Endothelial cell of umbilical vein (primary cell): ENCODE measurements at regions not wholly inside any gene's neighbourhood (a gene's known extent, or its start where the extent isn't known, plus 50 kb on each side); places are given as distances from the start of the nearest gene placed in this dataset.

Experiments used
- BruUV-seq: library from RNA; stranded (reverse); fragments of 400-500 nt; replicated peaks from 2 replicates; lab custom pipeline; 2021; lab: Mats Ljungman, UMichigan
- CTCF ChIA-PET: fragments of 300-600, 350-600 bp; sonication (Branson Sonifier 250); formaldehyde crosslinking; loops from one replicate; lab custom pipeline; 2021; ENCODE audit warnings: antibody characterized with exemption, inconsistent platforms; lab: Charles Lee
- POLR2A ChIA-PET: fragments of 300-600, 350-600 bp; sonication (Branson Sonifier 250); formaldehyde crosslinking; loops from one replicate; lab custom pipeline; 2021; ENCODE audit warnings: antibody characterized with exemption, inconsistent platforms; lab: Charles Lee
- DNase-seq: peaks from one replicate; pipeline ENCODE4 v3.0.0-alpha.2; 2011; ENCODE audit warnings: low read depth, low spot score
- FAIRE-seq: peaks from 2 replicates; lab custom pipeline; 2011; peaks lifted over from hg19 to GRCh38; lab: Jason Lieb, UNC
- H2AFZ ChIP-seq: 2 replicates; pipeline ENCODE4 v1.6.0; 2012; ENCODE audit warnings: low read depth, low read length, control low read depth, inconsistent platforms
- H3K27ac ChIP-seq: 2 replicates; pipeline ENCODE4 v1.5.1; 2011; ENCODE audit warnings: low read depth, mild to moderate bottlenecking, control low read depth, low read length, moderate library complexity; ENCODE audit not compliant: insufficient read depth
- H3K27me3 ChIP-seq, 2 experiments: 2 replicates each; pipeline versions ENCODE4 v1.6.0 to v1.6.1; 2011; ENCODE audit warnings: low read length in 2 of 2, mixed read lengths in 1 of 2; ENCODE audit not compliant: control insufficient read depth in 2 of 2, insufficient read depth in 2 of 2
- H3K36me3 ChIP-seq, 2 experiments: 2 replicates in 1 of 2; 3 replicates in 1 of 2; pipeline ENCODE4 v1.5.1; 2011; ENCODE audit warnings: low read length in 2 of 2, mild to moderate bottlenecking in 1 of 2, moderate library complexity in 1 of 2; ENCODE audit not compliant: control insufficient read depth in 2 of 2, insufficient read depth in 2 of 2; ENCODE audit errors: extremely low read depth in 1 of 2
- H3K4me1 ChIP-seq: 3 replicates; pipeline ENCODE4 v1.5.1; 2011; ENCODE audit warnings: mild to moderate bottlenecking, low read length; ENCODE audit not compliant: control insufficient read depth, insufficient read depth; ENCODE audit errors: extremely low read depth
- H3K4me2 ChIP-seq: 2 replicates; pipeline ENCODE4 v1.6.1; 2011; ENCODE audit warnings: low read length, control low read depth, mixed read lengths; ENCODE audit not compliant: insufficient read depth
- H3K4me3 ChIP-seq, 3 experiments: fragments of 200-600 bp in 1 of 3; sonication (generic), shearing (Covaris generic) in 1 of 3; replicated peaks in 1 of 3; 2 replicates each; pipeline ENCODE4 v1.5.1; 2011 to 2016; ENCODE audit warnings: control low read depth in 3 of 3, low read length in 3 of 3, mild to moderate bottlenecking in 2 of 3, inconsistent platforms in 1 of 3, low read depth in 1 of 3, moderate library complexity in 1 of 3; ENCODE audit not compliant: insufficient read depth in 1 of 3
- H3K79me2 ChIP-seq: 2 replicates; pipeline ENCODE4 v1.6.0; 2012; ENCODE audit warnings: low read length, inconsistent platforms; ENCODE audit not compliant: control insufficient read depth, insufficient read depth
- H3K9ac ChIP-seq: replicated peaks from 2 replicates; pipeline ENCODE3; 2011; ENCODE audit warnings: low read length, control low read depth; ENCODE audit not compliant: insufficient read depth; ENCODE audit errors: extremely low read depth
- H3K9me1 ChIP-seq: replicated peaks from 3 replicates; pipeline ENCODE4 v1.6.0; 2011; ENCODE audit warnings: mild to moderate bottlenecking, low read length; ENCODE audit not compliant: control insufficient read depth, insufficient read depth; ENCODE audit errors: extremely low read depth
- H3K9me3 ChIP-seq: replicated peaks from 2 replicates; pipeline ENCODE4 v1.5.1; 2012; ENCODE audit warnings: low read length, inconsistent platforms; ENCODE audit not compliant: control insufficient read depth, insufficient read depth
- H4K20me1 ChIP-seq: replicated peaks from 2 replicates; pipeline ENCODE3; 2011; ENCODE audit warnings: mild to moderate bottlenecking, low read length; ENCODE audit not compliant: control insufficient read depth, insufficient read depth; ENCODE audit errors: extremely low read depth
- EZH2 ChIP-seq: IDR thresholded peaks from 2 replicates; pipeline ENCODE4 v1.6.1; 2012; ENCODE audit warnings: borderline replicate concordance, low read depth, mild to moderate bottlenecking, moderate library complexity, low read length, inconsistent platforms; ENCODE audit not compliant: severe bottlenecking
- FOS ChIP-seq: IDR thresholded peaks from 2 replicates; pipeline ENCODE4 v1.6.1; 2011; ENCODE audit warnings: mild to moderate bottlenecking, low read length, moderate library complexity, borderline replicate concordance; ENCODE audit not compliant: insufficient read depth
- GATA2 ChIP-seq: IDR thresholded peaks from 2 replicates; pipeline ENCODE4 v1.7.0; 2011; ENCODE audit warnings: low read depth, mild to moderate bottlenecking, moderate library complexity, mixed read lengths, low read length; ENCODE audit not compliant: insufficient read length, insufficient read depth
- JUN ChIP-seq: IDR thresholded peaks from 2 replicates; pipeline ENCODE4 v1.6.1; 2011; ENCODE audit warnings: borderline replicate concordance, low read depth; ENCODE audit not compliant: insufficient read length, insufficient read depth
- MYC ChIP-seq: IDR thresholded peaks from one replicate; pipeline ENCODE4 v1.6.1; 2011; ENCODE audit warnings: mild to moderate bottlenecking, low read depth, low read length
- POLR2A ChIP-seq: IDR thresholded peaks from 2 replicates; pipeline ENCODE4 v1.6.1; 2012; ENCODE audit warnings: low read depth, mild to moderate bottlenecking, control low read depth, low read length
- POLR2AphosphoS5 ChIP-seq: IDR thresholded peaks from 2 replicates; pipeline ENCODE4 v1.6.1; 2012; ENCODE audit warnings: low read depth, mild to moderate bottlenecking, control low read depth, low read length, moderate library complexity; ENCODE audit not compliant: insufficient read depth
- dilution Hi-C: fragments of 300-500 bp; cut with MboI; formaldehyde crosslinking; loops from one replicate; pipeline ENCODE4 v1.15.0; 2019; ENCODE audit warnings: low sequenced_read_pairs; ENCODE audit not compliant: extremely low pct_ligation_motif_present
- intact Hi-C: fragments of 100-400 bp; cut with micrococcal nuclease; formaldehyde crosslinking; loops from one replicate; pipeline ENCODE4 v1.10.0; 2022
- TF ChIP-seq, protein P1 (sequence below): IDR thresholded peaks from 2 replicates; pipeline ENCODE4 v1.6.1; 2011; ENCODE audit not compliant: insufficient read depth, insufficient read length
- TF ChIP-seq, protein P2 (sequence below), 2 donors: IDR thresholded peaks; 1 replicate in 1 of 2; 2 replicates in 1 of 2; pipeline ENCODE4 v1.5.1; 2011; ENCODE audit warnings: low read length in 2 of 2, mild to moderate bottlenecking in 2 of 2, moderate library complexity in 2 of 2, control low read depth in 1 of 2, inconsistent platforms in 1 of 2, low read depth in 1 of 2; ENCODE audit not compliant: insufficient read depth in 1 of 2; ENCODE audit errors: extremely low read depth in 1 of 2

DNA sequence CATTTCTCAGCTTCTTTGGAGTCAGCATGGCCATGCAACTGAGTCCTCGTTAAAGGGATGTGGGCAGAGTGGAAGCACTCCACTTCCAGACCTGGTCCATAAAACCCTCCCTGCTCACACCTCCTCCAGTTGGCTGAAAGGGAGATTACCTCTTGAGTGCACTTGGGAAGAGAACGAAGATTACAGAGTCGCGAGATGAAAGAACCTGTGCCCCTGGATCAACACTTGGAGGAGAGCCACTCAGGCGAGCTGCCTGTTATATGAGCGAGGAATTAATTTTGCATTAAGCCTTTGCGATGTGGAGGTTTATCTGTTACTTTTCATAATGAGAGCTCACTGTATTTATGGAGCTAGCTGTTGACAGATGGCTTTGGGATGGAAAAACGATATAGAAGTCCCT, 147.9 kb downstream of the MAF start:
- Histone ChIP-seq H3K79me2 (no peaks in the 10 kb centered on the region), H3K27ac (no peak overlapping the region), H3K36me3 (no peaks in the 10 kb centered on the region), H3K4me2 (no peak overlapping the region), H4K20me1 (no peaks in the 10 kb centered on the region), H3K9me3 (peaks cover 3% of the 10 kb centered on the region), H3K4me3 (no peak overlapping the region), H3K9me1 (no peaks in the 10 kb centered on the region), H3K4me1 (no peaks in the 10 kb centered on the region), H3K9ac (no peak overlapping the region), H3K27me3 (no peaks in the 10 kb centered on the region), H2AFZ (no peak overlapping the region)
- FAIRE-seq, result no peak
- dilution Hi-C loops (no loop called here), intact Hi-C loops (no loop called here)
- no peak for DNase-seq
- ChIA-PET CTCF (no interaction called here), POLR2A (no interaction called here)
- BruUV-seq, result no TSS peak
- TF ChIP-seq GATA2 (no peak), JUN (no peak), POLR2AphosphoS5 (no peak), MYC (no peak), POLR2A (no peak), FOS (no peak), EZH2 (no peak)
- TF ChIP-seq, protein P1, sequence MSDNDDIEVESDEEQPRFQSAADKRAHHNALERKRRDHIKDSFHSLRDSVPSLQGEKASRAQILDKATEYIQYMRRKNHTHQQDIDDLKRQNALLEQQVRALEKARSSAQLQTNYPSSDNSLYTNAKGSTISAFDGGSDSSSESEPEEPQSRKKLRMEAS, result no peak
- TF ChIP-seq, protein P2, sequence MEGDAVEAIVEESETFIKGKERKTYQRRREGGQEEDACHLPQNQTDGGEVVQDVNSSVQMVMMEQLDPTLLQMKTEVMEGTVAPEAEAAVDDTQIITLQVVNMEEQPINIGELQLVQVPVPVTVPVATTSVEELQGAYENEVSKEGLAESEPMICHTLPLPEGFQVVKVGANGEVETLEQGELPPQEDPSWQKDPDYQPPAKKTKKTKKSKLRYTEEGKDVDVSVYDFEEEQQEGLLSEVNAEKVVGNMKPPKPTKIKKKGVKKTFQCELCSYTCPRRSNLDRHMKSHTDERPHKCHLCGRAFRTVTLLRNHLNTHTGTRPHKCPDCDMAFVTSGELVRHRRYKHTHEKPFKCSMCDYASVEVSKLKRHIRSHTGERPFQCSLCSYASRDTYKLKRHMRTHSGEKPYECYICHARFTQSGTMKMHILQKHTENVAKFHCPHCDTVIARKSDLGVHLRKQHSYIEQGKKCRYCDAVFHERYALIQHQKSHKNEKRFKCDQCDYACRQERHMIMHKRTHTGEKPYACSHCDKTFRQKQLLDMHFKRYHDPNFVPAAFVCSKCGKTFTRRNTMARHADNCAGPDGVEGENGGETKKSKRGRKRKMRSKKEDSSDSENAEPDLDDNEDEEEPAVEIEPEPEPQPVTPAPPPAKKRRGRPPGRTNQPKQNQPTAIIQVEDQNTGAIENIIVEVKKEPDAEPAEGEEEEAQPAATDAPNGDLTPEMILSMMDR (IDR thresholded peaks at IDR 0.05; ENCODE audit: extremely low read depth in 1 of 2, insufficient read depth in 1 of 2, low read depth in 1 of 2, low read length in 2 of 2), result no peak
